ENCODE measurements at regions not wholly inside any gene's neighbourhood (a gene's known extent, or its start where the extent isn't known, plus 50 kb on each side); places are given as distances from the start of the nearest gene placed in this dataset.

GRCh38 chr18:41818381-41819355 lies 136.4 kb upstream of the PIK3C3 start:
- DNase-seq (ENCODE audit: low read depth): peak; percentile 72
- H3K4me3 ChIP-seq (ENCODE audit: low read depth, low read length): no peak overlapping the region
- TF ChIP-seq, protein P1, sequence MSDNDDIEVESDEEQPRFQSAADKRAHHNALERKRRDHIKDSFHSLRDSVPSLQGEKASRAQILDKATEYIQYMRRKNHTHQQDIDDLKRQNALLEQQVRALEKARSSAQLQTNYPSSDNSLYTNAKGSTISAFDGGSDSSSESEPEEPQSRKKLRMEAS (IDR thresholded peaks at IDR 0.05; ENCODE audit: low read depth, low read length): no peak
- TF ChIP-seq MYC (IDR thresholded peaks at IDR 0.05; ENCODE audit: low read depth, low read length): no peak
- no peak for TF ChIP-seq POLR2A (IDR thresholded peaks at IDR 0.05; ENCODE audit: extremely low read depth, insufficient read length)
- TF ChIP-seq, protein P2, sequence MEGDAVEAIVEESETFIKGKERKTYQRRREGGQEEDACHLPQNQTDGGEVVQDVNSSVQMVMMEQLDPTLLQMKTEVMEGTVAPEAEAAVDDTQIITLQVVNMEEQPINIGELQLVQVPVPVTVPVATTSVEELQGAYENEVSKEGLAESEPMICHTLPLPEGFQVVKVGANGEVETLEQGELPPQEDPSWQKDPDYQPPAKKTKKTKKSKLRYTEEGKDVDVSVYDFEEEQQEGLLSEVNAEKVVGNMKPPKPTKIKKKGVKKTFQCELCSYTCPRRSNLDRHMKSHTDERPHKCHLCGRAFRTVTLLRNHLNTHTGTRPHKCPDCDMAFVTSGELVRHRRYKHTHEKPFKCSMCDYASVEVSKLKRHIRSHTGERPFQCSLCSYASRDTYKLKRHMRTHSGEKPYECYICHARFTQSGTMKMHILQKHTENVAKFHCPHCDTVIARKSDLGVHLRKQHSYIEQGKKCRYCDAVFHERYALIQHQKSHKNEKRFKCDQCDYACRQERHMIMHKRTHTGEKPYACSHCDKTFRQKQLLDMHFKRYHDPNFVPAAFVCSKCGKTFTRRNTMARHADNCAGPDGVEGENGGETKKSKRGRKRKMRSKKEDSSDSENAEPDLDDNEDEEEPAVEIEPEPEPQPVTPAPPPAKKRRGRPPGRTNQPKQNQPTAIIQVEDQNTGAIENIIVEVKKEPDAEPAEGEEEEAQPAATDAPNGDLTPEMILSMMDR (IDR thresholded peaks at IDR 0.05; ENCODE audit: low read depth, low read length): no peak

DNA sequence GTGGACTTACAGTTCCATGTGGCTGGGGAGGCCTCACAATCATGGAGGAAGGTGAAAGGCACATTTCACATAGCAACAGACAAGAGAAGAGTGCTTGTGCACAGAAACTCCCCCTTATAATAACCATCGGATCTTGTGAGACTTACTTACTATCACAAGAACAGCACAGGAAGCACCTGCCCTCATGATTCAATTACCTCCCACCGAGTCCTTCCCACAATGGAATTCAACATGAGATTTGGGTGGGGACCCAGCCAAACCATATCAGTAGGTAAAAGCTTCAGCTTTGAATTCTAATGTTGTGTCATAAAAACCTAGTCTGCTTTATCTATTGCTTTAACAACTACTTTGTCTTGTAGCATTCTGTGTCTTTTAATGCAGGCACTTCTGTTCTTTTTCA lies 140.4 kb upstream of the PIK3C3 start:
- H3K4me3 ChIP-seq (ENCODE audit: low read depth, low read length): no peak overlapping the region
- no peak for TF ChIP-seq MYC (IDR thresholded peaks at IDR 0.05; ENCODE audit: low read depth, low read length)
- TF ChIP-seq, protein P2 (IDR thresholded peaks at IDR 0.05; ENCODE audit: low read depth, low read length): no peak
- no peak for TF ChIP-seq POLR2A (IDR thresholded peaks at IDR 0.05; ENCODE audit: extremely low read depth, insufficient read length)
- TF ChIP-seq, protein P1 (IDR thresholded peaks at IDR 0.05; ENCODE audit: low read depth, low read length): no peak
- peak; percentile 15 for DNase-seq (ENCODE audit: low read depth)

GRCh38 chr18:41809652-41810051 lies 145.4 kb upstream of the PIK3C3 start:
- peak; percentile 6 for DNase-seq (ENCODE audit: low read depth)
- no peak overlapping the region for H3K4me3 ChIP-seq (ENCODE audit: low read depth, low read length)
- TF ChIP-seq MYC (IDR thresholded peaks at IDR 0.05; ENCODE audit: low read depth, low read length): no peak
- TF ChIP-seq POLR2A (IDR thresholded peaks at IDR 0.05; ENCODE audit: extremely low read depth, insufficient read length): no peak
- TF ChIP-seq, protein P2 (IDR thresholded peaks at IDR 0.05; ENCODE audit: low read depth, low read length): no peak
- TF ChIP-seq, protein P1 (IDR thresholded peaks at IDR 0.05; ENCODE audit: low read depth, low read length): no peak

GRCh38 chr18:41805341-41805740 lies 149.7 kb upstream of the PIK3C3 start:
- no peak for TF ChIP-seq MYC (IDR thresholded peaks at IDR 0.05; ENCODE audit: low read depth, low read length)
- no peak for TF ChIP-seq POLR2A (IDR thresholded peaks at IDR 0.05; ENCODE audit: extremely low read depth, insufficient read length)
- TF ChIP-seq, protein P2 (IDR thresholded peaks at IDR 0.05; ENCODE audit: low read depth, low read length): no peak
- H3K4me3 ChIP-seq (ENCODE audit: low read depth, low read length): no peak overlapping the region
- no peak for DNase-seq (ENCODE audit: low read depth)

DNA sequence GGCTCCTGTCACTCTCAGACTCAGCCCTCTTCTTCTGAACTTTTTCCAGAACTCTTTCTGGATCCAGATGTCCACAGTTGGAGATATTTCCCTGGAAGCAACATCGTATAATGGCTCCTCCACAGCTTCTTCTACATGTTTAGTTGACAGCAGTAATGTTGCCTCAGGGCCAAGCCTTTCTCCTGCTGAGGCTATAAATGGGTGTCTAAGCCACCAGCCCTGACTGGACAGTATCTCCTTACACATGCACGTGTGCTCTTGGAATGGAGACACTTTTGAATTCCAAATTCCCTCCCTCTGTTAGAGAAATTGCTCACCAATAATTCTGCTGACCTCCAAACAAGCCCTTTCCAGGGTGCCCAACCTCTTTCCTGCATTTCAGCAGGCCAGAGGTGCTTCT lies 156.2 kb upstream of the PIK3C3 start:
- no peak overlapping the region for H3K4me3 ChIP-seq (ENCODE audit: low read depth, low read length)
- no peak for DNase-seq (ENCODE audit: low read depth)
- TF ChIP-seq, protein P1 (IDR thresholded peaks at IDR 0.05; ENCODE audit: low read depth, low read length): no peak
- TF ChIP-seq POLR2A (IDR thresholded peaks at IDR 0.05; ENCODE audit: extremely low read depth, insufficient read length): no peak
- TF ChIP-seq, protein P2 (IDR thresholded peaks at IDR 0.05; ENCODE audit: low read depth, low read length): no peak
- no peak for TF ChIP-seq MYC (IDR thresholded peaks at IDR 0.05; ENCODE audit: low read depth, low read length)
